HS-27A (cell line): ENCODE measurements at regions not wholly inside any gene's neighbourhood (a gene's known extent, or its start where the extent isn't known, plus 50 kb on each side); places are given as distances from the start of the nearest gene placed in this dataset.
"Not testable (repeated sequence)": the region's sequence is repeated elsewhere in the genome, so short reads cannot be mapped to it uniquely, and the experiment has no call there.

Source experiments
- DNase-seq: peaks from one replicate; pipeline ENCODE4 v3.0.0-alpha.2; 2012; ENCODE audit warnings: low read depth, missing footprints

GRCh38 chr2:175414191-175414881, 232.8 kb upstream of the ATP5MC3 start:
- no peak for DNase-seq

GRCh38 chr2:175410941-175411340, 229.4 kb upstream of the ATP5MC3 start:
- not testable (repeated sequence) for DNase-seq

- no peak for DNase-seq
These were observed 223.3 kb upstream of the ATP5MC3 start for GRCh38 chr2:175404839-175405238.

GRCh38 chr2:175403599-175404221, 222.2 kb upstream of the ATP5MC3 start:
- no peak for DNase-seq

GRCh38 chr2:175402571-175402970, 221.1 kb upstream of the ATP5MC3 start:
- no peak for DNase-seq

- DNase-seq: no peak
These were observed 220.5 kb upstream of the ATP5MC3 start for GRCh38 chr2:175401956-175402469.

- no peak for DNase-seq
These were observed 219.5 kb upstream of the ATP5MC3 start for GRCh38 chr2:175400975-175401374.

GRCh38 chr2:175399326-175399725, 217.8 kb upstream of the ATP5MC3 start:
- no peak for DNase-seq

GRCh38 chr2:175398848-175399247, 217.3 kb upstream of the ATP5MC3 start:
- DNase-seq: no peak

GRCh38 chr2:175396696-175397095, 215.2 kb upstream of the ATP5MC3 start:
- no peak for DNase-seq

- no peak for DNase-seq
These were observed 212.3 kb upstream of the ATP5MC3 start for GRCh38 chr2:175393851-175394250.

GRCh38 chr2:175383286-175383685, 201.8 kb upstream of the ATP5MC3 start:
- no peak for DNase-seq

GRCh38 chr2:175373729-175374128, 192.2 kb upstream of the ATP5MC3 start:
- DNase-seq: no peak

GRCh38 chr2:175372704-175373701, 191.5 kb upstream of the ATP5MC3 start:
- no peak for DNase-seq

GRCh38 chr2:175371378-175371777, 189.9 kb upstream of the ATP5MC3 start:
- no peak for DNase-seq

- no peak for DNase-seq
These were observed 185.3 kb upstream of the ATP5MC3 start for GRCh38 chr2:175366815-175367214.

GRCh38 chr2:175363699-175364098, 182.2 kb upstream of the ATP5MC3 start:
- DNase-seq: no peak

GRCh38 chr2:175362331-175362730, 180.8 kb upstream of the ATP5MC3 start:
- DNase-seq: no peak

GRCh38 chr2:175359710-175360109, 178.2 kb upstream of the ATP5MC3 start:
- DNase-seq: no peak

- no peak for DNase-seq
These were observed 175.4 kb upstream of the ATP5MC3 start for GRCh38 chr2:175356901-175357300.

GRCh38 chr2:175355246-175355645, 173.7 kb upstream of the ATP5MC3 start:
- no peak for DNase-seq

GRCh38 chr2:175353275-175353674, 171.8 kb upstream of the ATP5MC3 start:
- DNase-seq: no peak
